ENCODE measurements at regions not wholly inside any gene's neighbourhood (a gene's known extent, or its start where the extent isn't known, plus 50 kb on each side); places are given as distances from the start of the nearest gene placed in this dataset.

DNA sequence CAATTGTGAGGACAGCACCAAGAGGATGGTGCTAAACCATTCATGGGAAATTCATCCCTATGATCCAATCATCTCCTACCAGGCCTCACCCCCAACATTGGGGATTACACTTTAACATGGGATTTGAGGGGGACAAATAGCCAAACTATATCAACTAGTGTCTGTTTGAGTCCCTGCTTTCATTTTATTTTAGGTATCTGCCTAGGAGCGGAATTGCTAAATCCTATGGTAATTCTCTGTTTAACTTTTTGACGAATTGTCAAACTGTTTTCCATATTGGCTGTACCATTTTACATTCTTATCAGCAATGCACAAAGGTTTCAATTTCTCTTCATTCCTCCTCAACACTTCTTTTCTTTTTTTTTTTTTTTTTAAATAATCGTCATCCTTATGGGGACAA lies 318.4 kb upstream of the NRP1 start:
- TF ChIP-seq, protein P1, sequence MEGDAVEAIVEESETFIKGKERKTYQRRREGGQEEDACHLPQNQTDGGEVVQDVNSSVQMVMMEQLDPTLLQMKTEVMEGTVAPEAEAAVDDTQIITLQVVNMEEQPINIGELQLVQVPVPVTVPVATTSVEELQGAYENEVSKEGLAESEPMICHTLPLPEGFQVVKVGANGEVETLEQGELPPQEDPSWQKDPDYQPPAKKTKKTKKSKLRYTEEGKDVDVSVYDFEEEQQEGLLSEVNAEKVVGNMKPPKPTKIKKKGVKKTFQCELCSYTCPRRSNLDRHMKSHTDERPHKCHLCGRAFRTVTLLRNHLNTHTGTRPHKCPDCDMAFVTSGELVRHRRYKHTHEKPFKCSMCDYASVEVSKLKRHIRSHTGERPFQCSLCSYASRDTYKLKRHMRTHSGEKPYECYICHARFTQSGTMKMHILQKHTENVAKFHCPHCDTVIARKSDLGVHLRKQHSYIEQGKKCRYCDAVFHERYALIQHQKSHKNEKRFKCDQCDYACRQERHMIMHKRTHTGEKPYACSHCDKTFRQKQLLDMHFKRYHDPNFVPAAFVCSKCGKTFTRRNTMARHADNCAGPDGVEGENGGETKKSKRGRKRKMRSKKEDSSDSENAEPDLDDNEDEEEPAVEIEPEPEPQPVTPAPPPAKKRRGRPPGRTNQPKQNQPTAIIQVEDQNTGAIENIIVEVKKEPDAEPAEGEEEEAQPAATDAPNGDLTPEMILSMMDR (IDR thresholded peaks at IDR 0.05) = no peak
- no peak for TF ChIP-seq POLR2AphosphoS5 (IDR thresholded peaks at IDR 0.05)
